ENCODE measurements at regions not wholly inside any gene's neighbourhood (a gene's known extent, or its start where the extent isn't known, plus 50 kb on each side); places are given as distances from the start of the nearest gene placed in this dataset.

DNA sequence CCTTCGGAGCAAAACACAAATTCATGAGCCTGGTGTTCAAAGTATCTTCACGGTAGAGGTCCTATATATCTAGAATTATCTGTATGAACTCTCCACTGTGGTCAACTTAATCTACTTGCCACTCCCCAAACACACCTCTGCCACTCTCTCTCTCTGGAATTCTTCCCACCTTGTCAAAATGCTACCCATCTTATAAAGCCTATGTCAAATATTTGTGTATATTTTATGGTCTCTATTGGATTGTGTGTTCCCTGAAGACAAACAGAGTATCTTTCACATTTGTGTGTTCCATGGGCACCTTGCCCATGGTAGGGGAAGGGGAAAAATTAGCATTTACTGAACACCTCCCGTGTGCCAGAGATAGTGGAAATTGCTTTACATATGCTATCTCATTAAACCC lies 83.2 kb upstream of the ATL2 start:
- no peak for TF ChIP-seq CTCF (IDR thresholded peaks at IDR 0.05)
- no peak for TF ChIP-seq POLR2A (IDR thresholded peaks at IDR 0.05)

Measured in thyroid gland (tissue), 4 donors.